ENCODE measurements at regions not wholly inside any gene's neighbourhood (a gene's known extent, or its start where the extent isn't known, plus 50 kb on each side); places are given as distances from the start of the nearest gene placed in this dataset.

DNA sequence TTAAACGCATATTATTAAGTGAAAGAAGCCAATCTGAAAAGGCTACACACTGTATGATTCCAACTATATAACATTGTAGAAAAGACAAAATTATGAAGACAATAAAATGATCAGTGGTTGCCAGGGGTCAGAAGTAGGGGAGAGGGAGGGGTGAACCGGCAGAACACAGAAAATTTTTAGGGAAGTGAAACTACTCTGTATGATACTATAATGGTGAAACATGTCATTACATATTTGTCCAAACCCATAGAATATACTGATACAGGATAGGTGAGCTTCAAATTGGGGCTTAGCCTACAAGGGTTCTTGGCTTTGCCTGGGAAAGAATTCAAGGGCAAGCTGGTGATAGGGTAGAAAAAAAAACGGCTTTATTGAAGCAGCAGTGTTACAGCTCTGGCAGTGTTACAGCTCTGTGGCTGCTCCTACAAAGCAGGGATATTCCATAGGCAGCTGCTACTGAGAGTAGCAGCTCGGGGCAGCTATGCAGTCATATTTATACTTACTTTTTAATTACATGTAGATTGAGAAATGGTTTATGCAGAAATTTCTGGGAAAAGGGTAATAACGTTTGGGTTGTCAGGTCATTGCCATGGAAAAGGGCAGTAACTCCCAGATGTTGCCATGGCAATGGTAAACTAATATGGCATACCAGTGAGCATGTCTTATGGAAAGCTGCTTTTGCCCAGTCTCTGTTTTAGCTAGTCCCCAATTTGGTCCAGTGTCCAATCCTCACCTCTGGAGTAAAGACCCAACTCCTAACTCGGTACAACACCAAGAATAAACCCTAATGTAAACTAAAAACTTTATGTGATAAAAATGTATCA, 125.1 kb upstream of the SLC25A36 start:
- DNase-seq, result peak in 1 of 3 donors; percentile 13

DNA sequence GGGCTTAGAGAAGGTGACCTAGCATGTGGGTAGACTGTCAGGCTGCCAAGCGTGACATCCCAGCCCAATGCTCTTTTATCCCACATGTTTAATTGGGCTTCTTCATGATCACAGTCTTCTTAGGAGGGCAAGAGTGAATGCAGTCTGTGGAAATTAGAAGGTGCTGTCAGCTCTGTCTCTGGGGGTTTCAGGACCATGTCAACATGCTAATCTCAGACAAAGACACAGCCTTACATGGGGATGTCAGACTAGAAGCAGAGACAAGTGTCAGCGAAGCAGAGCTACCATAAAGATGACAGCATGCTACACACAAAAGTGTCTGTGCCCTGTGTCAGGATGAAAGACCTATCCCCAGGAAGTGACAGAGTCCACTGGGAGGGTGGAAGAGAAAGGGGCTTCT, 120.1 kb upstream of the SLC25A36 start:
- no peak for DNase-seq

DNA sequence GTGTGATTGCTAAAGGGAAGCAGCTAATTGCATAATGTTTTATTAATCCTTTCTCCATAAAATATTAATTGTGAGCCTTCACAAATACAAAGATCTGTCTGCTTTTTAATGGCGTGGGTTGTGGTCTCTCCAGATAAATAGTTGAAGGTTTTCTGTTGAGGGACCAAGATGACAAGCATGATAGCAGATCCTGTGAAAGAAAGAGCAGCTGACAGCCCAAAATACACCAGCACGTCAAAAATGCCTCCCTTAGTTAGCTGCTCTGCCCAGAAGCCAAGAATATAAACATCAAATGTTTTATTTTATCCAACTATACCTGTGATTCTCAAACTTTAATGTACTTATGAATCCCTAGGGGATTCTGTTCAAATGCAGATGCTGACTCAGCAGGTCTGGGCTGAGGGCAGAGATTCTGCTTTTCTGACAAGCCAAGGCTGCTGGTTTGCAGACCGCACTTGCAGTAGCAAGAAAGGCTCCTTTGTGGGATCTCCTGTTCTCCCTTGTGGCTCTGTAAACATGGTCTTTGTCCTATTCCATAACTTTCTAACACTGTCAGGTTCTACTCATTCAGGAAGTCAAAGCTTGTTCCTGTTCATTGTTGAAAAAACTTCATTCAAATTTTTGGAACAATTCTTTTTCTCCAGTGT, 119.1 kb upstream of the SLC25A36 start:
- no peak for DNase-seq

DNA sequence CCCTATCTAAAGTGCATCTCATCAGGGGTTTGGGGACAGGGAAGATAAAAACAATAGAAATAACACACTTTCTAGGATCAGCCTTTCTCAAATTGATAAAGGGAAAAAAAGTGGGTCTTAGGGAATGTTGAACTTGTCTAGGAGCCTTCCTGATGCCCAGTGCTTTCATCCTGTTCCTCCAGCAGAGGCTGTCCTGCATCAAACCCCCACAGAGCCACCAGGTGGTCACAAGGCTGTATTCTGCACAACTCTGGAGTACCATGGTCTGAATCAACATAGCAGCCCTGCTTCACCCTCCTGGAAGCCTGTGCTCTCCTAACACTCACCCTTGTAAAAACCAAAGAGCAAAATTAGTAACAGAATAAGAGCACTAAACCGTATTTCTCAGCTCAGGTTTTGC, 118.5 kb upstream of the SLC25A36 start:
- DNase-seq, result no peak

DNA sequence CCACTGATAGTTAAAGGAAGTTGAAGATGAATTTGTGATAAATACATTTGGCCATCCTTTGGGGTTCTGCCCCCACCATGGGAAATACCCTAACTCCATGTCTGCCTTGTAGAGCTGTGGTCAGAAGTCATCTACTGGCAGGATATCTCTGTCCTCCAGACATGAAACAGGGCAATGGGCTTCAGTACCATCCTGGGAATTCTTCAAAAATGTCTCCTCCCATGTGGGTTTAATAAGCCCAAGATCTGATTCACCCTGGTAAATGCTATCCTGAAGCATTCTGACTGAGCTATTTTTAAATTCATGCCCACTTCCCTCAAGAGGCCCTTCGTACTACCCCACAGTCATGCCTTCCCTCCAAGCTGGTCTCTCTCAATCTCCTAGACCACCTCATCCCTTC, 113.7 kb upstream of the SLC25A36 start:
- DNase-seq, result no peak

DNA sequence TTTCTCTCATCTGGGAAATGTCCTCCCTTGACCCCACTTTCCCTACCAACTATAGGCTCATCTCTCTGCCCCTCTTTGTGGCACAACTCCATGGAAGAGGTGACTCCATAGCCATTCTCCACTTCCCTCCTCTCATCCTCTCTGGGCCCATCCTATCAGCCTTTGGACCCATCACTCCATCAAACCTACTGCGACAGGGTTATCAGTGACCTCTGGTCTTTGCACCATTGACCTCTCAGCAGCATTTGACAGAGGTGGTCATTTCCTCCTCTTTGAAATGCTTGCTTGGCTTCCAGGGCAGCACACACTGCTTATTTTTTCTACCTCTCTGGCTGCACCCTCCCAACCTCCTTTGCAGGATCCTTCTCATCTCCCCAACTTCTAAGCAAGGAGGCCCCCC, 113.1 kb upstream of the SLC25A36 start:
- no peak for DNase-seq

DNA sequence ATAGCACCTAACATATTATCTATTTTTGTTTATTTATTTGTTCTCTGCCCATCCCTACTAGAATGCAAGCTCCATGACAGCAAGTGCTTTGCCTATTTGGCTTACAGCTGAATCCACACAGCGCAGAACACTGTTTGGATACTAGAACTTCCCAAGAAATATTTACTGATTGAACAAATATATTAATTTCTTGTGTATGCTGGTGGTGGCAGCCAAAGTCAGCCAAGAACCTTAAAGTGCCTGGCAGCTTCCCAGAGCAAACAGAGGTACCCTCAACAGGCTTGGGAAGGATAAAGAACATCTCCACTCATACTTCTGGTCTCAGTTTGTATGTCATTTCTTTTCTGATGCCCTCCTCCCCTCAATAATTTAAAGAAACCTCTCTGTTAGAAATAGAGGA, 111.8 kb upstream of the SLC25A36 start:
- no peak for DNase-seq

DNA sequence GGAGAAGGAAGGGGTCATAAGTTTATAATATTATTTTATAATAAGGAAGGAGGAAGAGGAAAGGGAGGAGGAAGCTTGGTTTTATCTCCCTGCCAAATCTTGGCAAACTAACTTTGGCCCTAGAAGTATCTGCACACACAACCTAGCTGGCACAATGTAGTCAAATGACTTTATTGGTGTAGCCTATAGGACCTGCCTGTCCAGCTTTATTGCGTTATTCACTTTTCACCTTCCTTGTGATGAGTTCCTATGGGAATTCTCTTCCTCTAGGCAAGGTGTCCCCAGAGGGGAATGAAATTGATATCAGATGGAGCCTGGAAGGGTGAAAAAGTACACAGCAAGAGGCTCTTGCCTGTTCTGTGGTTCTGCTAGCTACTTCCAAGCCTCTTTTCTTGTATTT, 111.2 kb upstream of the SLC25A36 start:
- DNase-seq, result no peak

DNA sequence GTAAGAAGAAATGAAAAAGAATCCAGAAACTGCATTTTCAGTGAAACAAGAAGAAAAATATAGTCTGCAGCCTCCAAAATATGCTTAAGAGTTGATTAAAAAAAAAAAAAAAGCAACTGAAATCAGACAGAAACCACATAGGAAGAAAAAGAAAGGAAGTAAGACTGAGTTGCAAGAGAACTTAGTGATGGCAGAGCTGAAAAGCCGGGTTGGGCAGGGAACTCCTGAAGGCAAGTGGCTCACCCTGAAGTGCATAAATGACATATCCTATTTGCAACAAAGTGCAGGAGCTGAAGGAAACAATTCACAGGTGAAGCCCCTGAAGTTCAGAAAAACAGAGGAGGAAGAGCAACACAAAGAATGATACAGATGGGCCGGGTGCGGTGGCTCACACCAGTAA, 108.8 kb upstream of the SLC25A36 start:
- no peak for DNase-seq

DNA sequence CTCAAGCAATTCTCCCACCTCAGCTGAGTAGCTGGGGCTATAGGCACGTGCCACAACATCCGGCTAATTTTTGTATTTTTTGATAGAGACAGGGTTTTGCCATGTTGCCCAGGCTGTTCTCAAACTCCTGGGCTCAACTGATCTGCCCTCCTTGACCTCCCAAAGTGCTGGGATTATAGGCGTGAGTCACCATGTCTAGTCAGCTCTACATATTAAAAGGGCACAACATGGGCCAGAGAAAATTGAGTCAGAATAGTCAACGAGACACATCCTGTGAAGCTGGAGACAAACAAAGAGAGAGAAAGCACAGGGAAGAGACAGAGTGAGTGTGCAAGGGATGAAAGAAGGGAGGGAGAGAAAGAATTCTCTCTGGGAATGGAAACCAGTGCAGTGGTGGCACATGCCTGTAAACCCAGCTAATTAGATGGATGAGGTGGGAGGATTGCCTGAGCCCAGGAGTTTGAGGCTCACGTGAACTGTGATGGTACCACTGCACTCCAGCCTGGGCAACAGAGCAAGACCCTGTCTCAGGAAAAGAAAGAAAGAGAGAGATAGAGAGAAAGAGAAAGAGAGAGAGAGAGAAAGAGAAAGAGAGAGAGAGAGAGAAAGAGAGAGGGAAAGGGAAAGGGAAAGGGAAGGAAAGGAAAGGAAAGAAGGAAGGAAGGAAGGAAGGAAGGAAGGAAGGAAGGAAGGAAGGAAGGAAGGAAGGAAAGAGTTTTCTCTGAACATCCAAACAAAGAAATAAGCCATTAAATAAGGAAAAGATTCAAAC, 107.2 kb upstream of the SLC25A36 start:
- DNase-seq, result no peak

DNA sequence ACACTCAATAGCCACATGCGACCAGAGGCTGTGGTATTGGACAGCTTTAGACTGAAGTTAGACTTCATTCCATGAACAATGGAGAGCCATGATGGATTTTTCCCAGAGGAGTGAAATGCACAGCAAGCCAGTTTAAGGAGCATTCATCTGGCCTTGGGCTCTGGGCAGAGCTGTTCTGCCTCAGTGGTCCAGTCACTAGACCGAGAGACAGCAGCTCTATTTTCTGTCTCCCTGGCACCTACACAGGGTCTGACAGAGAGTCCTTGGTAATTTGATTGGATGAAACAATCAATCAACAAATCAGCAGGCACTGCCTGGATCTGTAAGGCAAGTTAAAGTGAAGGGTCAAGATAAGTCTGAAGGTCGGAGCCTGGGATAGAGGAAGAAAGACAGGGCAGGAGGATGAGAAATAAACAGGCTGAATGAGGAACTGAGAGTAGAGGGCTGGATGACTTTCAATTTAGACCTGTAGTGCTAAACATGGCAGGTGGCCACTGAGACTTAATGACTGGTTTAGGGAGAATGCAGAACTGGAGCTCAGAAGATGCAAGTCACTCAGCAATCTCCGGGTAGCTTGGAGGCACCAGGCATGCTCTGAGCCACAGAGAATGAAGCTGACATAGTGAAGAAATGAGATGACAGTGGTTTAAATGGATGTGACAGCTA, 98.5 kb upstream of the SLC25A36 start:
- DNase-seq, result peak in 1 of 3 donors; percentile 7

DNA sequence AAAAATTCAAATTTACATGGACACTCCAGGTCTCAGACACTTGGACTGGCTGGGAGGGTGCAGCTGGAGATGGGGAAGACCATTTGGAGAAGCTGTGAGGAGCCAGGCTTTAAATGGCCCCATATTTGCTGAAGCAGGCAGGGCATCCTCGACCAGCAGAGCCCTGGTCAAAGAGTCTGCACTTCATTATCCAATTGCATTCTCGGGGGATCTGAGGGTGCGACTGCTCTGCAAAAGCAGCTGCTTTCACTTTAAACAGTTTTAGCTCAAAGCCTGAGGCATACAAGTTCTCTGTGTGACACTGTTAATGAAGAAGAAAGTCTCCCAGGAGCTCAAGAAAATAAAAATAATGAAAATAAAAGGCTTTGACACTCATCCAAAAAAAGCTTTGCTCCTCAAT, 98.0 kb upstream of the SLC25A36 start:
- no peak for DNase-seq

DNA sequence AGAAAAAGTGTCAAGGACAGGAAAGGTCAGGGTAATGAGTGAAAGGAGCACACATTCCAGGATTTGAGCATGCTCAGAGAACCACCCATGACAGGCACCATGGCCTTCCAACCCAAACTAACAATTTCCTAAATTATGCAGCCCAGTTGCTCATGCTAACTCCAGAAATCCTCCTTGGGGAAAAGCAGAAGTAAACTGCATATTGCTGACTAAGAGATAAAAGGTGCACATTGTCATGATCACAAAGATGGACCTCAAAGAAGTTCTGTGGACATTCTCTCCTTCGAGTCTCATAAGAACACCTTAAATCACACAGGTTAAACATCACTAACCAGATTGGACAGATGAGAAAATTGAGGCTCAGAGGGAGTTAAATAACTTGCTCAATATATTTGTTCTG, 97.6 kb upstream of the SLC25A36 start:
- DNase-seq, result no peak

DNA sequence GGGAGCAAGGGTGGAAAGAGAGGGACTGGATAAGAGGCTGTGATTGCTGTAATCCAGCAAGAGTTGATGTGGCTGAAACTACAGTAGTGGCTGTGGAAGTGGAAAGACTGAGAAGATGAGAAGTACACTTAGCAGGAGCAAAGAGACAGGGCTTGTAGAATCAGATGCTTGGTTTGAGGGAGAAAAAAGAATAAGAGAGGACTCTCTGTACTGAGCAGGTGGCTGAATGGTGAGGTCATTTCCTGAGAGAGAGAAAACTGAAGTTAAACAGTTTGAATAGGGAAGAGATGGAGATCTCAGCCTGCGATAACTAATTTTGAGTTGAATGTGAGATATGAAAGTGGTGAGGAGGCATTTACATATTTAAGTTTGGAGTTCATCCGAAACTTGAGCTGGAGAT, 95.8 kb upstream of the SLC25A36 start:
- DNase-seq, result no peak

DNA sequence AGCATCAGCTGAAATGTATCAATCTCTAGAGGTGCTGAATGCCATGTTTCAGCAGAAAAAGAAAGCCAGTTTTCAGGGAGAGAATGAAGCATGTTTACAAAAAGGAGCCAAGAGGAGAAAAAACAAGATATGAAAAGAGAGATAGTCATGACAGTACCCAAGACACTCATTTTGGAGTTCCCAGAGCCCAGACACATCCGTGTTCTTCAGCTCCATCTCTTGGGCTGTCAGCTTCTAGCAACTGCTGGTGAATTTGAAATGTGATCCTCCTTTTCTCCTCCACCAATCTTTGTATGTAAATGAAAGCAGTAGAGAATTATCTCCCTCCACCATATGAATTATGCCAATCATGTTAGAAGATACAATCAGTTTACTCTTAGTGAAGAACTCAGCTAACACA, 93.0 kb upstream of the SLC25A36 start:
- DNase-seq, result no peak

DNA sequence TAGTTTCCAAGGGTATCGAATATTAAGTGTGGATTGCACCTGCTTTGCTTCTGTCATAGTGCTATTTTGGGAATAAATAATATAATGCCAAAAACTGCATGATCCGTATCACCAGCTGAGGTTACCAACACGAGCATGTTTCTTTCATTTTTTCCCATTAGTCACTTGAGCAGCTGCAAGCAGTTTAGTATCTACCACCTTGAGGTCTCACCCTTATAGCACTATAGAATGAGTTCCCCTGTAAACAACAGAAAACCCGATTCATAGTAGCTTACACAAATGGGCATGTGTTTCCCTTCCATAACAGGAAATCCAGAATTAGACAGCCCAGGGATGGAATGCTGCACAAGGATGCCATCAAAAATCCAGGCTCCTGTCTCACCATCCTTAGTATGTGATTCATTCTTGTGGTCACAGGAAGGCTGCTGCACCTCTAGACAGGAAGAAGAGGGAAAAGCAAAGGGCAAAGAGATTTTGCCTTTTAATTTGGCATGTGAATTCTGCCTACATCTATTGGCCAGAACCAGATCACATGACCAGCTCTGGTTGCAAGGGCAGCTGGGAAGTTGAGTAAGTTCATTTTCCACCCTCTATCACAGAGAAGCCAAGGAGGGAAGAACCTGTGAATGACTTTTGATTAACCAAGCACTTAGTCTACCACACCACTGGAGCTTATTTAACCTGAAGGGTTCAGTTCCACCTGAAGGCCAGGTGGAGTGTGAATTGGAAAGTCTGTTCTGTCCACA, 91.3 kb upstream of the SLC25A36 start:
- no peak for DNase-seq

DNA sequence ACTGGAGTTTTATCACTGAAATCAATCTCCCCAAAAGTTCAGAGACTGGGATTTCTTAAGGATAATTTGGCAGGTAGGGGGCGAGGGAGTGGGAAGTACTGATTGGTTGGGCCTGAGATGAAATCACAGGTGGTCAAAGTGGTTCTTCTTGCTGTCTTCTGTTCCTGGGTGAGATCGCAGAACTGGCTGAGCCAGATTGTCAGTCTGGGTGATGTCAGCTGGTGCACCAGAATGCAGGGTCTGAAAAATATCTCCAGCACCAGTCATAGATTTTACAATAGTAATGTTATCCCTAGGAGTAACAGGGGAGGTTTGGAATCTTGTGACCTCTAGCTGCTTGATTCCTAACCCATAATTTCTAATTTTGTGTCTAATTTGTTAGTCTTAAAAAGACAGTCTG, 86.7 kb upstream of the SLC25A36 start:
- DNase-seq, result no peak

DNA sequence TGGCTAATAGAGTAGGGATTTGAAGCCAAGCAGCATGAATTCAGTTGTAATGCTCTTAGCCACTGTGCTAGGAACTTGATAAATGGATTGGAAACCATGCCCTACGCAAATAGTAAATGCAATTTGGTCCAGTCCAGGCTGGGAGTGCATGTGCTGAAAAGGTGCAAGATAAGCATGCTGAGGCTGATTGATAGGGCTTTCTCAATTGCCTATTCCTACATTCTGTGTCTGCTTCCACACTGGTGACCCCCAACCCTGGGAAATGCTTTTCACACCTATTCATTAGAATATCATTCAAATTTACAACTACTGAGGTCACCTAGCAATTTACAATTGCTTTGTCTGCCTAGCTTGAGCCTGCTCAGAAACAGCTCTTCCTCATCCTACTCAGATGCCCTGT, 84.7 kb upstream of the SLC25A36 start:
- no peak for DNase-seq

DNA sequence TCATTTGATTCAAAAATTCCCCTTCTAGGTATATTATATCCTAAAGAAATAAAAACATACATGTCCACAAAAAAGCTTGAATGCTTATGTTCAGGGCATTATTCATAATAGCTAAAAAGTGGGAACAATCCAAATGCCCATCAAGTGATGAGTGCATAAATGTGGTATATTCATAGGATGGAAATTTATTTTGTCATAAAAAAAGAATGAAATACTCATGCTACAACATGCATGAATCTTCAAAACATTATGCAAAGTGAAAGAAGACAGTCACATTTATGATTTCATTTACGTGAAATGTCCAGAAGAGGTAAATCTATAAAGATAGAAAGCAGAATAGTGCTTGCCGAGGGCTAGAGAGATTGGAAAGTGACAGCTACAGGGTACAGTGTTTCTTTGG, 83.6 kb upstream of the SLC25A36 start:
- no peak for DNase-seq

DNA sequence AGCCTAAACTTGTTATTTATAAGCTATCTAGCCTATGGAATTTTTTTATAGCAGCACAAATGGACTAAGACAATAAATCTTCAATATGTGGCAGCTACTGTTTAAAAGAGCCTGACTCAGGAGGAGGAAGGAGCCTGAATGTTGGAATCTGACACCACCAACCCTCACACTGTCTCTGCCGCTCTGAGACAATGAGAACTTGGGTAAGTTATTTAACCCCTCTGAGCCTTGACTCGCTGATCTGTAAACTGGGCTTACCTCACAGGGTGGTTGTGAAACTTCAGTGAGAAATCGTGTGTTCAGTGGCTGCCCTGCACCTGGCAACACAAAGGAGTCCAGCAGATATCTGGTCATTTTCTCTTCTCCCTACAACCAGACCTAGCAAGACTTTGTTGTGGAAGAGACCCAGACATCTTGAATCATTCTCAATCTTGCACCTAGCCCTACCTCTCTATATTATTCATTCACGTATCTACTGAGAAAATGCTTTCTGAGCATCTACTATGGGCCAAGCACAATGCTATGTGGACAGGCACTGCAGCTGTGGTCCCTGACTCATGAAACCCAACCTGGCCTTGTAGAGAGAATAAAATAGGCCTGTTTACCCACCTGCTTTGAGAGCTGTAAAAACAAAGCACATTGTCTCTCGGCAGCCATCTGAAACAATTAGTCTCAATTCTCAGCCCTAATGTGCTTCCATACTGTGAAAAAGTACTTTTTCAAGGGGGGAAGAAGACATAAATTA, 81.9 kb upstream of the SLC25A36 start:
- no peak for DNase-seq

DNA sequence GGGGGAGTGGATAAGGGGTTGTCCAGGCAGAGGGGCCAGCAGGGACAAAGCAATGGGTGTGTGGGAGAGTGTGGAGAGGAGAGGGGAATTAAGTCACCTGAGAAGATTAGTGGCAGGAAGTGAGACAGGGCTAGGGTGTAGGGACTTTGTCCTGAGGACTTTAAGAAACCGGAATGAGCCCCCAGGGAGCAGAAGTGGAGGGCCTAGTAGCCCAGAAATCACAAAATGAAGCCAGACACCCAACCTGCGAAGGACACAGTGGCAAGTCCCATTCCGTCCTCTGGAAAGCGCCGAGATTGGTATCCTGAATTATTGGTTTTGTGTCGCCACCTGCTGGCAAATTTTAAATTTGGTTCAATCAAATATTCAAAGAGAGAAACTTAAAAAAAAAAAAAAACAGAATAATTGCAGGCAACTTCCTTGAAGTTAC, 78.0 kb upstream of the SLC25A36 start:
- DNase-seq, result peak; percentile 47 to 73 (median 61)

All from muscle of back (tissue), 3 donors.